ENCODE measurements at regions not wholly inside any gene's neighbourhood (a gene's known extent, or its start where the extent isn't known, plus 50 kb on each side); places are given as distances from the start of the nearest gene placed in this dataset.
"Not testable (repeated sequence)": the region's sequence is repeated elsewhere in the genome, so short reads cannot be mapped to it uniquely, and the experiment has no call there.

DNA sequence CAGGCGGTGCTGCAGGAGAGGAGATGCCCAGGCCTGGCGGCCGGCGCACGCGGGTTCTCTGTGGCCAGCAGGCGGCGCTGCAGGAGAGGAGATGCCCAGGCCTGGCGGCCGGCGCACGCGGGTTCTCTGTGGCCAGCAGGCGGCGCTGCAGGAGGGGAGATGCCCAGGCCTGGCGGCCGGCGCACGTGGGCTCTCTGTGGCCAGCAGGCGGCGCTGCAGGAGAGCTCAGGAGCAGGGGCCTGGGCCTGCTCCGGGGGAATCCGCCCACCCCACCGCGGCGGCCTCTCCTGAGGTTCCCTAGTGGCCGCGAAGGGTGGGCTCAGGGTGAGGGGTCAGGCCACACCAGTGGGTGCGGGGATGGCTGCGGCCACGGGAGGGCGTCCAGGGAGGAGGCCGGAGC lies 75.9 kb downstream of the OR4F16 start:
- DNase-seq: not testable (repeated sequence)

DNA sequence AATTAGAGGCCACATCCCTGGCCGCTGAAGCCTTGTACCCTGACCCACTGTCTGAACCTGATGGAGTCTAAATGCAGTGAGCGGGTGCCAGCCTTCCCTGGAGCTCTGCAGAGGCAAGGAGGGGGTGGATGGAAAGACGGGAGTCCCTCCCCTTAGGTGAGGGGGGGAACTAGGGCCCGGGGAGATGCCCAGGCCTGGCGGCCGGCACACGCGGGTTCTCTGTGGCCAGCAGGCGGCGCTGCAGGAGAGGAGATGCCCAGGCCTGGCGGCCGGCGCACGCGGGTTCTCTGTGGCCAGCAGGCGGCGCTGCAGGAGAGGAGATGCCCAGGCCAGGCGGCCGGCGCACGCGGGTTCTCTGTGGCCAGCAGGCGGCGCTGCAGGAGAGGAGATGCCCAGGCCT lies 77.3 kb downstream of the OR4F16 start:
- DNase-seq: not testable (repeated sequence)

DNA sequence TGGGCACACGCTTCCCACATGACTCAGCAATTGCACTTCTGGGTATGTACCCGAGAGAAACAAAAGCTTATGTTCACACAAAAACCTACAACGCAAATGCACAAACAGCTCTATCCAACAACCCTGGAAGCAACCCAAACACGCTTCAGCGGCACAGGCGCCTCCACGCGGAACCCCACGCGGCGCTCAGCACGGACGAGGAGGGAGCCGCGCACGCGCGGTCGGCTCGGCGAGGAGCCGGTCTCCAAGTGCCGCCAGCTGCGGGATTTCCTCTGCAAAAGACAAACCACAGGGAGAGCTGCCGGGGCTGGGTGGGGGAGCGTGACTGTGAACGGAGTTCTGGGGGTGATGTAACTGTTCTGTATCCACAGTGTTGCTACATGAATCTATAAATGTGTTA lies 81.2 kb downstream of the OR4F16 start:
- peak; percentile 48 for DNase-seq

DNA sequence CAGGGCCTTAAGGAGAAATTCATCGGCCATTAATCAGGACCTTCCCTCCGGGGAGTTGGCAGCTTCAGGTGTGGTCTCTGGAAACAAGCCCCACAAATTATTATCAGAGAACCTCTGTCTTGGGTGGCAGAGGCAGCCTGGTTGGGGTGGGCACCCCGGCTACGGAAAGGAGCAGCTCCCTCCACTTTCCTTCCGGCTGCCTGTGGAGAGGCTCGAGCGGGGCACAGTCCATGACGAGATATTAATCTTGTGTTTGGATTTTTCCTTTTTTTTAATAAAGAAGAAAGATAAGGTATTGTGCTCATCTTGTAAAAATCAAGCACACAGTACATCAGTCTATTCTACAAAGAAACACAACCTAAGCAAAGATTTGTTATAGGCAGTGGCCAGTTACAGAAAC lies 98.2 kb downstream of the OR4F16 start:
- DNase-seq: not testable (repeated sequence)

DNA sequence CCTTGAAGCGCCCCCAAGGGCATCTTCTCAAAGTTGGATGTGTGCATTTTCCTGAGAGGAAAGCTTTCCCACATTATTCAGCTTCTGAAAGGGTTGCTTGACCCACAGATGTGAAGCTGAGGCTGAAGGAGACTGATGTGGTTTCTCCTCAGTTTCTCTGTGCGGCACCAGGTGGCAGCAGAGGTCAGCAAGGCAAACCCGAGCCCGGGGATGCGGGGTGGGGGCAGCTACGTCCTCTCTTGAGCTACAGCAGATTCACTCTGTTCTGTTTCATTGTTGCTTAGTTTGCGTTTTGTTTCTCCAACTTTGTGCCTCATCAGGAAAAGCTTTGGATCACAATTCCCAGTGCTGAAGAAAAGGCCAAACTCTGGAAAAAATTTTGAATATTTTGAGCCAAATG lies 100.5 kb downstream of the OR4F16 start:
- peak; percentile 46 for DNase-seq

Measured in CD4-positive, alpha-beta T cell treated with Interleukin-17A for 1 hour (primary cell).